ENCODE measurements at regions not wholly inside any gene's neighbourhood (a gene's known extent, or its start where the extent isn't known, plus 50 kb on each side); places are given as distances from the start of the nearest gene placed in this dataset.

GRCh38 chr18:11521853-11522252 lies 87.5 kb upstream of the SLC35G4 start:
- Histone ChIP-seq H3K4me1 (ENCODE audit: low read length) (no peaks in the 10 kb centered on the region), H3K9ac (ENCODE audit: low read length) (no peak overlapping the region), H3K4me3 (ENCODE audit: low read length) (no peak overlapping the region), H3K36me3 (replicated peaks; ENCODE audit: low read depth, low read length) (no peaks in the 10 kb centered on the region), H2AFZ (ENCODE audit: low read depth, low read length) (no peak overlapping the region), H3K27ac (ENCODE audit: low read length) (no peak overlapping the region), H4K20me1 (ENCODE audit: insufficient read depth, low read length) (no peaks in the 10 kb centered on the region), H3K27me3 (ENCODE audit: low read depth, low read length) (peaks cover 12% of the 10 kb centered on the region; the same call in 1 of the 2 replicates), H3K79me2 (ENCODE audit: low read length) (no peaks in the 10 kb centered on the region), H3K9me3 (ENCODE audit: insufficient read depth, low read length) (no peaks in the 10 kb centered on the region), H3K4me2 (ENCODE audit: low read length) (no peak overlapping the region)
- TF ChIP-seq CTCF (IDR thresholded peaks at IDR 0.05; ENCODE audit: low read depth, low read length) (no peak), EZH2phosphoT487 (IDR thresholded peaks at IDR 0.05; ENCODE audit: low read depth) (no peak)

- no peak overlapping the region for H3K27ac ChIP-seq (ENCODE audit: low read length)
- no peak overlapping the region for H3K9ac ChIP-seq (ENCODE audit: low read length)
- no peaks in the 10 kb centered on the region for H3K9me3 ChIP-seq (ENCODE audit: insufficient read depth, low read length)
- no peak overlapping the region for H3K4me3 ChIP-seq (ENCODE audit: low read length)
- H3K27me3 ChIP-seq (ENCODE audit: low read depth, low read length) = 0 out of 2 replicates have a peak, but pooled peaks cover 9% of the 10 kb centered on the region
- TF ChIP-seq CTCF (IDR thresholded peaks at IDR 0.05; ENCODE audit: low read depth, low read length) (no peak), EZH2phosphoT487 (IDR thresholded peaks at IDR 0.05; ENCODE audit: low read depth) (no peak)
- H4K20me1 ChIP-seq (ENCODE audit: insufficient read depth, low read length) = no peaks in the 10 kb centered on the region
- H3K4me1 ChIP-seq (ENCODE audit: low read length) = no peaks in the 10 kb centered on the region
- H3K36me3 ChIP-seq (replicated peaks; ENCODE audit: low read depth, low read length) = no peaks in the 10 kb centered on the region
- H3K79me2 ChIP-seq (ENCODE audit: low read length) = no peaks in the 10 kb centered on the region
- no peak overlapping the region for H3K4me2 ChIP-seq (ENCODE audit: low read length)
- no peak overlapping the region for H2AFZ ChIP-seq (ENCODE audit: low read depth, low read length)
Measured at GRCh38 chr18:11520536-11520935, 88.9 kb upstream of the SLC35G4 start.

- H3K36me3 ChIP-seq (replicated peaks; ENCODE audit: low read depth, low read length) = no peaks in the 10 kb centered on the region
- peak overlapping the region; percentile 29 for H3K4me2 ChIP-seq (ENCODE audit: low read length)
- peak overlapping the region; percentile 21; the same call in 1 of the 2 replicates for H3K4me3 ChIP-seq (ENCODE audit: low read length)
- no peaks in the 10 kb centered on the region for H3K9me3 ChIP-seq (ENCODE audit: insufficient read depth, low read length)
- TF ChIP-seq EZH2phosphoT487 (IDR thresholded peaks at IDR 0.05; ENCODE audit: low read depth) (no peak), CTCF (IDR thresholded peaks at IDR 0.05; ENCODE audit: low read depth, low read length) (peak; percentile 93)
- H3K79me2 ChIP-seq (ENCODE audit: low read length) = no peaks in the 10 kb centered on the region
- H3K4me1 ChIP-seq (ENCODE audit: low read length) = no peaks in the 10 kb centered on the region
- H3K9ac ChIP-seq (ENCODE audit: low read length) = no peak overlapping the region
- no peaks in the 10 kb centered on the region for H4K20me1 ChIP-seq (ENCODE audit: insufficient read depth, low read length)
- no peak overlapping the region for H3K27ac ChIP-seq (ENCODE audit: low read length)
- H2AFZ ChIP-seq (ENCODE audit: low read depth, low read length) = no peak overlapping the region
- 0 out of 2 replicates have a peak, but pooled peaks cover 6% of the 10 kb centered on the region for H3K27me3 ChIP-seq (ENCODE audit: low read depth, low read length)
Measured at GRCh38 chr18:11518788-11519685, 90.4 kb upstream of the SLC35G4 start.

GRCh38 chr18:11517704-11518103 lies 91.7 kb upstream of the SLC35G4 start:
- Histone ChIP-seq H3K27ac (ENCODE audit: low read length) (no peak overlapping the region), H4K20me1 (ENCODE audit: insufficient read depth, low read length) (no peaks in the 10 kb centered on the region), H3K27me3 (ENCODE audit: low read depth, low read length) (0 out of 2 replicates have a peak, but pooled peaks cover 3% of the 10 kb centered on the region), H3K9ac (ENCODE audit: low read length) (no peak overlapping the region), H3K4me1 (ENCODE audit: low read length) (no peaks in the 10 kb centered on the region; the same call in 1 of the 2 replicates), H3K9me3 (ENCODE audit: insufficient read depth, low read length) (no peaks in the 10 kb centered on the region), H3K36me3 (replicated peaks; ENCODE audit: low read depth, low read length) (no peaks in the 10 kb centered on the region), H3K79me2 (ENCODE audit: low read length) (no peaks in the 10 kb centered on the region), H3K4me2 (ENCODE audit: low read length) (no peak overlapping the region), H2AFZ (ENCODE audit: low read depth, low read length) (no peak overlapping the region), H3K4me3 (ENCODE audit: low read length) (no peak overlapping the region)
- TF ChIP-seq EZH2phosphoT487 (IDR thresholded peaks at IDR 0.05; ENCODE audit: low read depth) = no peak
- TF ChIP-seq CTCF (IDR thresholded peaks at IDR 0.05; ENCODE audit: low read depth, low read length) = no peak

Data from OCI-LY3 (cell line).